Mesodermal cell (in vitro differentiated cells): ENCODE measurements at regions not wholly inside any gene's neighbourhood (a gene's known extent, or its start where the extent isn't known, plus 50 kb on each side); places are given as distances from the start of the nearest gene placed in this dataset.

Experiments used
- H3K27ac ChIP-seq: 2 replicates; pipeline ENCODE4 v1.7.0; 2013; ENCODE audit warnings: mild to moderate bottlenecking, low read depth, low read length, moderate library complexity; ENCODE audit not compliant: severe bottlenecking
- H3K36me3 ChIP-seq: 2 replicates; pipeline ENCODE4 v1.7.1; 2013; ENCODE audit warnings: mild to moderate bottlenecking, low read length, moderate library complexity; ENCODE audit not compliant: control insufficient read depth, insufficient read depth
- H3K4me1 ChIP-seq: one replicate; pipeline ENCODE4 v1.7.1; 2013; ENCODE audit warnings: mild to moderate bottlenecking, low read length; ENCODE audit not compliant: insufficient read depth, control insufficient read depth, poor library complexity, severe bottlenecking
- H3K4me3 ChIP-seq: 2 replicates; pipeline ENCODE4 v1.7.0; 2013; ENCODE audit warnings: low read length, control low read depth, mild to moderate bottlenecking; ENCODE audit not compliant: insufficient read depth, poor library complexity, severe bottlenecking; ENCODE audit errors: extremely low read depth
- H3K9me3 ChIP-seq: 2 replicates; pipeline ENCODE4 v1.7.1; 2013; ENCODE audit warnings: mild to moderate bottlenecking, low read length, moderate library complexity; ENCODE audit not compliant: control insufficient read depth
- WGBS, 2 experiments: methylation state at CpG; one replicate each; pipeline ENCODE4 v1.1.5; 2013; ENCODE audit warnings: missing lambda C conversion rate in 2 of 2; ENCODE audit not compliant: insufficient coverage in 2 of 2; 5-methylcytosine and 5-hydroxymethylcytosine counted together

- H3K4me3 ChIP-seq: no peak overlapping the region
- H3K9me3 ChIP-seq: no peaks in the 10 kb centered on the region
- 81 to 99% methylated on average over 5 to 6 of the region's 8 CpGs for WGBS, 2 experiments
These were observed 148.1 kb upstream of the PCBD1 start for GRCh38 chr10:71036297-71036966.

GRCh38 chr10:71038091-71038633 is 149.8 kb upstream of the PCBD1 start:
- H3K4me1 ChIP-seq: peaks cover 5% of the 10 kb centered on the region

More at GRCh38 chr10:71036297-71036966, 148.1 kb upstream of the PCBD1 start:
- Histone ChIP-seq H3K36me3 (no peaks in the 10 kb centered on the region), H3K27ac (no peak overlapping the region), H3K4me1 (peaks cover 8% of the 10 kb centered on the region)

GRCh38 chr10:71038921-71039320 is 150.6 kb upstream of the PCBD1 start:
- 90 to 96% methylated on average over 2 of the region's 2 CpGs for WGBS, 2 experiments
- Histone ChIP-seq H3K4me1 (peaks cover 5% of the 10 kb centered on the region), H3K4me3 (no peak overlapping the region), H3K9me3 (no peaks in the 10 kb centered on the region), H3K27ac (no peak overlapping the region), H3K36me3 (no peaks in the 10 kb centered on the region)

More at GRCh38 chr10:71038091-71038633, 149.8 kb upstream of the PCBD1 start:
- H3K36me3 ChIP-seq: no peaks in the 10 kb centered on the region
- no peaks in the 10 kb centered on the region for H3K9me3 ChIP-seq
- no peak overlapping the region for H3K4me3 ChIP-seq
- H3K27ac ChIP-seq: no peak overlapping the region
- WGBS, 2 experiments: 67 to 100% methylated on average over 1 of the region's 3 CpGs

GRCh38 chr10:71039551-71039950 is 151.2 kb upstream of the PCBD1 start:
- WGBS, 2 experiments: 87 to 93% methylated on average over 6 to 9 of the region's 9 CpGs
- H3K9me3 ChIP-seq: no peaks in the 10 kb centered on the region

GRCh38 chr10:71040343-71040742 is 152.0 kb upstream of the PCBD1 start:
- 80 to 90% methylated on average over 1 to 3 of the region's 4 CpGs for WGBS, 2 experiments
- H3K36me3 ChIP-seq: no peaks in the 10 kb centered on the region
- peaks cover 4% of the 10 kb centered on the region for H3K4me1 ChIP-seq

More at GRCh38 chr10:71039551-71039950, 151.2 kb upstream of the PCBD1 start:
- H3K4me3 ChIP-seq: no peak overlapping the region
- peaks cover 5% of the 10 kb centered on the region for H3K4me1 ChIP-seq
- no peak overlapping the region for H3K27ac ChIP-seq
- H3K36me3 ChIP-seq: no peaks in the 10 kb centered on the region

GRCh38 chr10:71040846-71041605 is 152.7 kb upstream of the PCBD1 start:
- no peak overlapping the region for H3K27ac ChIP-seq
- H3K36me3 ChIP-seq: no peaks in the 10 kb centered on the region
- H3K9me3 ChIP-seq: no peaks in the 10 kb centered on the region
- H3K4me1 ChIP-seq: no peaks in the 10 kb centered on the region
- no peak overlapping the region for H3K4me3 ChIP-seq
- 77 to 84% methylated on average over 15 to 19 of the region's 20 CpGs for WGBS, 2 experiments

More at GRCh38 chr10:71040343-71040742, 152.0 kb upstream of the PCBD1 start:
- Histone ChIP-seq H3K4me3 (no peak overlapping the region), H3K9me3 (no peaks in the 10 kb centered on the region), H3K27ac (no peak overlapping the region)

GRCh38 chr10:71042216-71042615 is 153.9 kb upstream of the PCBD1 start:
- no peak overlapping the region for H3K27ac ChIP-seq
- no peaks in the 10 kb centered on the region for H3K36me3 ChIP-seq
- WGBS, 2 experiments: 90 to 93% methylated on average over 3 to 4 of the region's 4 CpGs
- no peaks in the 10 kb centered on the region for H3K4me1 ChIP-seq
- H3K9me3 ChIP-seq: no peaks in the 10 kb centered on the region
- H3K4me3 ChIP-seq: no peak overlapping the region

- H3K9me3 ChIP-seq: no peaks in the 10 kb centered on the region
- no peak overlapping the region for H3K4me3 ChIP-seq
- no peaks in the 10 kb centered on the region for H3K4me1 ChIP-seq
- 86% methylated on average over 5 of the region's 5 CpGs for WGBS, 2 experiments
- H3K36me3 ChIP-seq: no peaks in the 10 kb centered on the region
- no peak overlapping the region for H3K27ac ChIP-seq
These were observed 154.3 kb upstream of the PCBD1 start for GRCh38 chr10:71042699-71043098.

GRCh38 chr10:71043858-71044257 is 155.5 kb upstream of the PCBD1 start:
- Histone ChIP-seq H3K4me3 (no peak overlapping the region), H3K27ac (no peak overlapping the region), H3K36me3 (no peaks in the 10 kb centered on the region), H3K9me3 (no peaks in the 10 kb centered on the region), H3K4me1 (no peaks in the 10 kb centered on the region)
- WGBS, 2 experiments: 83% methylated on average over 3 of the region's 4 CpGs

- WGBS, 2 experiments: 83 to 96% methylated on average over 7 of the region's 7 CpGs
- no peak overlapping the region for H3K4me3 ChIP-seq
- H3K4me1 ChIP-seq: no peaks in the 10 kb centered on the region
- H3K27ac ChIP-seq: no peak overlapping the region
- H3K9me3 ChIP-seq: no peaks in the 10 kb centered on the region
- no peaks in the 10 kb centered on the region for H3K36me3 ChIP-seq
These were observed 156.4 kb upstream of the PCBD1 start for GRCh38 chr10:71044720-71045119.
